ENCODE measurements at regions not wholly inside any gene's neighbourhood (a gene's known extent, or its start where the extent isn't known, plus 50 kb on each side); places are given as distances from the start of the nearest gene placed in this dataset.

DNA sequence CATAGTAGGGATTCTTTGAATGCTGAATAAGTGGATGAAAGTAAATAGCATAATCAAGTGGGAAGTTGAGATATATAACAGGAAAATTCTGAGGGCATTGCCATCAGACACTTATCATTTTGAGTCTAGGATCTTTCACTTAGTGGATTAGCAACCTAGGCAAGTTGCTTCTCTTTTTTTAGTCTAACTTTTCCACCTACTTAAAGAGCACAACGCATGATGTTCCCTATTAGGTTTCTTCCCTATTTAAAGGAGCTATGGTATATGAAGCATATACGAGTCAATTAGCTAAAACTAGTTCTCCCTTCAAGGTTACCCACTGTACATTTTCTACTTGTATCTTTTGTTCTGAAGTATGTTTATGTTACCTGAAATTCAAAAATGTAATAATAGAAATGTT lies 67.1 kb upstream of the HS3ST1 start:
- H3K79me2 ChIP-seq (ENCODE audit: low read length), result no peaks in the 10 kb centered on the region
- H3K9me3 ChIP-seq (replicated peaks; ENCODE audit: insufficient read depth, low read length), result no peaks in the 10 kb centered on the region
- H3K36me3 ChIP-seq (replicated peaks; ENCODE audit: insufficient read depth, low read length), result no peaks in the 10 kb centered on the region
- H3K9me2 ChIP-seq (replicated peaks; ENCODE audit: insufficient read depth, low read length), result no peaks in the 10 kb centered on the region
- no peak overlapping the region for H3K27ac ChIP-seq (ENCODE audit: low read length)
- no peaks in the 10 kb centered on the region for H3K27me3 ChIP-seq (replicated peaks; ENCODE audit: insufficient read depth, low read length)
- H3K4me3 ChIP-seq (ENCODE audit: low read length), result no peak overlapping the region
- H3K4me2 ChIP-seq (ENCODE audit: low read depth, low read length), result no peak overlapping the region
- DNase-seq, result no peak
- no peak overlapping the region for H2AFZ ChIP-seq (ENCODE audit: low read length)
- TF ChIP-seq EZH2 (optimal IDR thresholded peaks at IDR 0.05; ENCODE audit: low read depth, low read length) (no peak), EZH2phosphoT487 (IDR thresholded peaks at IDR 0.05; ENCODE audit: low read length) (no peak)
- TF ChIP-seq, protein P1, sequence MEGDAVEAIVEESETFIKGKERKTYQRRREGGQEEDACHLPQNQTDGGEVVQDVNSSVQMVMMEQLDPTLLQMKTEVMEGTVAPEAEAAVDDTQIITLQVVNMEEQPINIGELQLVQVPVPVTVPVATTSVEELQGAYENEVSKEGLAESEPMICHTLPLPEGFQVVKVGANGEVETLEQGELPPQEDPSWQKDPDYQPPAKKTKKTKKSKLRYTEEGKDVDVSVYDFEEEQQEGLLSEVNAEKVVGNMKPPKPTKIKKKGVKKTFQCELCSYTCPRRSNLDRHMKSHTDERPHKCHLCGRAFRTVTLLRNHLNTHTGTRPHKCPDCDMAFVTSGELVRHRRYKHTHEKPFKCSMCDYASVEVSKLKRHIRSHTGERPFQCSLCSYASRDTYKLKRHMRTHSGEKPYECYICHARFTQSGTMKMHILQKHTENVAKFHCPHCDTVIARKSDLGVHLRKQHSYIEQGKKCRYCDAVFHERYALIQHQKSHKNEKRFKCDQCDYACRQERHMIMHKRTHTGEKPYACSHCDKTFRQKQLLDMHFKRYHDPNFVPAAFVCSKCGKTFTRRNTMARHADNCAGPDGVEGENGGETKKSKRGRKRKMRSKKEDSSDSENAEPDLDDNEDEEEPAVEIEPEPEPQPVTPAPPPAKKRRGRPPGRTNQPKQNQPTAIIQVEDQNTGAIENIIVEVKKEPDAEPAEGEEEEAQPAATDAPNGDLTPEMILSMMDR (IDR thresholded peaks at IDR 0.05; ENCODE audit: low read length), result no peak
- H3K4me1 ChIP-seq (ENCODE audit: low read length), result no peaks in the 10 kb centered on the region
- no peaks in the 10 kb centered on the region for H4K20me1 ChIP-seq (ENCODE audit: insufficient read depth, low read length)
- no peaks in the 10 kb centered on the region for H3F3A ChIP-seq (ENCODE audit: insufficient read depth, low read length)
- no peak overlapping the region for H3K9ac ChIP-seq (ENCODE audit: low read length)

DNA sequence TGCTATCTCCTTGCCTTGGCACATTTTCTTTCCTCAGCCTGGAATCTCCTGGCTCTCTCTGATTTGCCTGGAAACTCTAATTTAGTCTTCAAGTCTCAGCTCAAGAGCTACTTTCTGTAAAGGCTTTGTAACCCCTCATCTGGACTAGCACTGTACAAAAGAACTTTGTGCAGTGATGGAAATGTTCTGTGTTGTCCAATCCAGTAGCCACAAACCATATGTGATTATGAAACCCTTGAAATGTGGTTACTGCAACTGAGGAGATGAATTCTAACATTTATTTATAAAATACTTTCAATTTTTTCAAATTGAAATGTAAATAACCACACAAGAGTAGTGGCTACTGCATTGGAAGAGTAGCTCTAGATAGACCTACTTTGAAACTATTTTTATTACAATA lies 66.6 kb upstream of the HS3ST1 start:
- H3K4me2 ChIP-seq (ENCODE audit: low read depth, low read length), result no peak overlapping the region

GRCh38 chr4:11494232-11494631 lies 65.5 kb upstream of the HS3ST1 start:
- Histone ChIP-seq H3K4me2 (ENCODE audit: low read depth, low read length) (no peak overlapping the region), H3K79me2 (ENCODE audit: low read length) (no peaks in the 10 kb centered on the region), H3K4me3 (ENCODE audit: low read length) (no peak overlapping the region), H3K9me3 (replicated peaks; ENCODE audit: insufficient read depth, low read length) (no peaks in the 10 kb centered on the region), H3K27ac (ENCODE audit: low read length) (no peak overlapping the region), H3K4me1 (ENCODE audit: low read length) (no peaks in the 10 kb centered on the region), H3K9ac (ENCODE audit: low read length) (no peak overlapping the region), H3K27me3 (replicated peaks; ENCODE audit: insufficient read depth, low read length) (no peaks in the 10 kb centered on the region), H3K9me2 (replicated peaks; ENCODE audit: insufficient read depth, low read length) (no peaks in the 10 kb centered on the region), H3F3A (ENCODE audit: insufficient read depth, low read length) (no peaks in the 10 kb centered on the region), H2AFZ (ENCODE audit: low read length) (no peak overlapping the region), H3K36me3 (replicated peaks; ENCODE audit: insufficient read depth, low read length) (no peaks in the 10 kb centered on the region), H4K20me1 (ENCODE audit: insufficient read depth, low read length) (no peaks in the 10 kb centered on the region)
- TF ChIP-seq EZH2 (optimal IDR thresholded peaks at IDR 0.05; ENCODE audit: low read depth, low read length) (no peak), EZH2phosphoT487 (IDR thresholded peaks at IDR 0.05; ENCODE audit: low read length) (no peak)
- TF ChIP-seq, protein P1 (IDR thresholded peaks at IDR 0.05; ENCODE audit: low read length), result no peak
- DNase-seq, result no peak

More for the DNA sequence above, 66.6 kb upstream of the HS3ST1 start:
- no peak overlapping the region for H3K4me3 ChIP-seq (ENCODE audit: low read length)
- H3K4me1 ChIP-seq (ENCODE audit: low read length), result no peaks in the 10 kb centered on the region
- TF ChIP-seq, protein P1 (IDR thresholded peaks at IDR 0.05; ENCODE audit: low read length), result no peak
- no peak for TF ChIP-seq EZH2 (optimal IDR thresholded peaks at IDR 0.05; ENCODE audit: low read depth, low read length)
- TF ChIP-seq EZH2phosphoT487 (IDR thresholded peaks at IDR 0.05; ENCODE audit: low read length), result no peak
- no peaks in the 10 kb centered on the region for H3F3A ChIP-seq (ENCODE audit: insufficient read depth, low read length)
- H3K27ac ChIP-seq (ENCODE audit: low read length), result no peak overlapping the region
- no peaks in the 10 kb centered on the region for H4K20me1 ChIP-seq (ENCODE audit: insufficient read depth, low read length)
- H3K27me3 ChIP-seq (replicated peaks; ENCODE audit: insufficient read depth, low read length), result no peaks in the 10 kb centered on the region
- H2AFZ ChIP-seq (ENCODE audit: low read length), result no peak overlapping the region
- no peaks in the 10 kb centered on the region for H3K36me3 ChIP-seq (replicated peaks; ENCODE audit: insufficient read depth, low read length)
- no peak overlapping the region for H3K9ac ChIP-seq (ENCODE audit: low read length)
- no peaks in the 10 kb centered on the region for H3K9me2 ChIP-seq (replicated peaks; ENCODE audit: insufficient read depth, low read length)
- no peak for DNase-seq
- no peaks in the 10 kb centered on the region for H3K79me2 ChIP-seq (ENCODE audit: low read length)
- no peaks in the 10 kb centered on the region for H3K9me3 ChIP-seq (replicated peaks; ENCODE audit: insufficient read depth, low read length)
